ENCODE measurements at regions not wholly inside any gene's neighbourhood (a gene's known extent, or its start where the extent isn't known, plus 50 kb on each side); places are given as distances from the start of the nearest gene placed in this dataset.

DNA sequence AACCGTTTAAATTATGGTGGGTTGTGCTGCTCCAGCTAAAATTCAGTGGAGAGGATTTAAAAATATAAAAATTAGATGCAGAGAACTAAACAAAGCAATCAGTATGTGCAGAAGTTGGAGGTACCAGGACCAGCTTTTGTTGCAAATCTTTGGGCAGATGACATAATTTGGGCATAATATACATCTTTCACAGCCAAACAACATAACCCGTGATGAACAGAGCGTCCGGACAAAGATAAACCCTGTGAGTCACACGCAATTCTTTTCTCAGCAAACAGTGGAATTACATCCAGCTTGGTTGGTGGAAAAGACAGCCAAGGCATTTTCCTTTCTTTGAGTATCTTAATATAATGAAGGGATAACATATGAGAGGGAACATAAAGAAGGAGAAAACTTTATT lies 419.4 kb upstream of the ADAMTS9 start:
- H3K9ac ChIP-seq (ENCODE audit: low read depth in 1 of 3, low read length in 3 of 3), result no peak overlapping the region
- no peaks in the 10 kb centered on the region for H3K4me1 ChIP-seq (ENCODE audit: control insufficient read depth in 3 of 3, insufficient read depth in 3 of 3, low read length in 3 of 3)
- no peaks in the 10 kb centered on the region for H3K36me3 ChIP-seq (ENCODE audit: control insufficient read depth in 3 of 3, insufficient read depth in 3 of 3, low read length in 3 of 3)
- H3K4me3 ChIP-seq (ENCODE audit: low read length in 3 of 3), result no peak overlapping the region
- no peaks in the 10 kb centered on the region for H3K9me3 ChIP-seq (ENCODE audit: control insufficient read depth in 3 of 3, low read length in 3 of 3)
- no peaks in the 10 kb centered on the region for H3K27me3 ChIP-seq (ENCODE audit: control insufficient read depth in 3 of 3, insufficient read depth in 3 of 3, low read length in 3 of 3)
- no peak overlapping the region for H3K27ac ChIP-seq (ENCODE audit: low read depth, low read length)

DNA sequence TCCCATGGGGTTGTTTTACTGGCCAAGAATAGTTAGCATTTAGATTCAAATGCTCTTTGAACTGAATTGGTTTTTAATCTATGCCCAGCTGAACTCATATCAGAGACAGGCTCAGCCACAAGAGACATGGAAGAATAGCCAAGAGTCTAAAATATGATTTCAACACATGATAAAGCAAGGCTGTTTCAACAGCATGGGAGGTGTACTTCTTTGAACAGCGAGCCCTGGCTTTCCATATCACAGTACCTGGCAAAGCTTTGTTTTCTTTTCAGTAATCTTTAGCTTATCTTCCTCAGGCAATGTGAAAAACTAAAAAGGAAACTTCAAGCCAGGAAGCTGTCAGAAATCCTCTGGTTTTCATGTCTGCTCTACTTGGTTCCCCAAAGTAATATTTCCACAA lies 413.6 kb upstream of the ADAMTS9 start:
- Histone ChIP-seq H3K36me3 (ENCODE audit: control insufficient read depth in 3 of 3, insufficient read depth in 3 of 3, low read length in 3 of 3) (no peaks in the 10 kb centered on the region), H3K27me3 (ENCODE audit: control insufficient read depth in 3 of 3, insufficient read depth in 3 of 3, low read length in 3 of 3) (no peaks in the 10 kb centered on the region), H3K4me3 (ENCODE audit: low read length in 3 of 3) (no peak overlapping the region), H3K4me1 (ENCODE audit: control insufficient read depth in 3 of 3, insufficient read depth in 3 of 3, low read length in 3 of 3) (no peaks in the 10 kb centered on the region), H3K27ac (ENCODE audit: low read depth, low read length) (no peak overlapping the region), H3K9ac (ENCODE audit: low read depth in 1 of 3, low read length in 3 of 3) (no peak overlapping the region), H3K9me3 (ENCODE audit: control insufficient read depth in 3 of 3, low read length in 3 of 3) (no peaks in the 10 kb centered on the region)

DNA sequence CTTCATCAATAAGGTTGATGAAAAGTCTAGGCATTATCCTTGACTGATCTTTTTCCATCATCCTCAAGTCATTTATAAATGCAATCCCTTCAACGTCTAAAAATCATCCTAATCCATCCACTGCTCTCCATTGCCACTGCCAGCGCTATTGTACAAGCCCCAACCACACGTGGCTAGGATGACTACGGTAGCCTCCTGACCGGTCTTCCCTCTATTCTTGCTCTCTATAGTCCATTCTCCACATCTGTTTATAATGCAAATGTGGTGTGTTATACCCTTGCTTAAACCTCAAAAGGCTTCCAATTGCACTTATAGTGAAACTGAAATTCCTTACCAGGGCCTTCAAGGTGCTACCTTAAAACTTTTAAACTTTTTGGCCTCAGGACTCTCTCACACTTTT lies 410.6 kb upstream of the ADAMTS9 start:
- no peaks in the 10 kb centered on the region for H3K36me3 ChIP-seq (ENCODE audit: control insufficient read depth in 3 of 3, insufficient read depth in 3 of 3, low read length in 3 of 3)
- no peaks in the 10 kb centered on the region for H3K4me1 ChIP-seq (ENCODE audit: control insufficient read depth in 3 of 3, insufficient read depth in 3 of 3, low read length in 3 of 3)
- no peaks in the 10 kb centered on the region for H3K9me3 ChIP-seq (ENCODE audit: control insufficient read depth in 3 of 3, low read length in 3 of 3)
- H3K4me3 ChIP-seq (ENCODE audit: low read length in 3 of 3), result no peak overlapping the region
- H3K27ac ChIP-seq (ENCODE audit: low read depth, low read length), result no peak overlapping the region
- no peaks in the 10 kb centered on the region for H3K27me3 ChIP-seq (ENCODE audit: control insufficient read depth in 3 of 3, insufficient read depth in 3 of 3, low read length in 3 of 3)
- H3K9ac ChIP-seq (ENCODE audit: low read depth in 1 of 3, low read length in 3 of 3), result no peak overlapping the region

DNA sequence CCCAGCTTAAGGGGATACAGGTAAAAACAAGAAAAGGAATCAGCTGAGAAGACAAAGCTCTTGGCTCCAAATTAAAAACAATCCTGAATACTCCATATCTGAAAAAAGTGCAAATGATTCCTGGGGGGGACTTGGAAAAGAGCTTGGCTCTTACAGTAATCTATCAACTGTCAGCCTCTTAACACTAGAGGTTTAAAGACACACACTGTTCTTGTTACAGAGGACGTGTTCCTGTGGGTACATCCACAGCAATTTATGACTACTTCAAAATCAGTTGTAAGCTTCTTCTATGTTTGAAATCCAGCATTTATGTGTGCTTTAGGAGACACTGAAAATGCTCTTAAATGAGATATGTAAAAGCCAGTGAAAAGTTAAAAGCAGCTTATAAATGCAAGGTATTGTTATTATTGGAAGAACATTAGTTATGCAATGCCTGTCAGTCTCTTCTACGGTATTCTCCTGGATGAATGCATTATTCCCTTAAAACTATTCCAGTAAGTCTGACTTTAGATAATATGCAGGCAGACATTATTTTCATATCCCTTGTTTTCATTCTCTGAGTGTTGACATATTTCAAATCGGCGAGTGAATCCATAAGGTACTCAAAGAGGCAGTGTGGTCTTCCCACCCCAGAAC lies 408.4 kb upstream of the ADAMTS9 start:
- H3K4me1 ChIP-seq (ENCODE audit: control insufficient read depth in 3 of 3, insufficient read depth in 3 of 3, low read length in 3 of 3), result no peaks in the 10 kb centered on the region
- H3K27me3 ChIP-seq (ENCODE audit: control insufficient read depth in 3 of 3, insufficient read depth in 3 of 3, low read length in 3 of 3), result no peaks in the 10 kb centered on the region
- H3K9me3 ChIP-seq (ENCODE audit: control insufficient read depth in 3 of 3, low read length in 3 of 3), result no peaks in the 10 kb centered on the region
- H3K9ac ChIP-seq (ENCODE audit: low read depth in 1 of 3, low read length in 3 of 3), result no peak overlapping the region
- H3K36me3 ChIP-seq (ENCODE audit: control insufficient read depth in 3 of 3, insufficient read depth in 3 of 3, low read length in 3 of 3), result no peaks in the 10 kb centered on the region
- no peak overlapping the region for H3K4me3 ChIP-seq (ENCODE audit: low read length in 3 of 3)
- H3K27ac ChIP-seq (ENCODE audit: low read depth, low read length), result no peak overlapping the region

DNA sequence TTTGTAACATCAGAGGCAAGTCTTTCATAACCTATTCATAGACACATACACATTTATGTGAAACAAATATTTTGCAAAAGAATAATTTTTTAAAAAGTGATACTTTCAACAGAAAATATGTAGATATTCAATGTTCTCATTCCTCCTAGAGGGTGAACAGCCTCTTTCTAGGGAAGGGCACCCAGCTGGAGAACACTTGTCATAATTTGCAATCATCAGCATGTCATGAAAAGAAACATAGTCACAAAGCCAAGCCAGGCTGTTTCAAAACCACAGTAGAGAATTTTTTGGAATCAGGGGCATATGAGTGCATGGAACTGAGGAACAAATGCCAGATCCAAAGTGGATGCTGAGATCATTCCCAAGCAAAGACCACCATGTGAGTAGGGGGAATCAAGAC lies 406.9 kb upstream of the ADAMTS9 start:
- no peak overlapping the region for H3K4me3 ChIP-seq (ENCODE audit: low read length in 3 of 3)
- no peak overlapping the region for H3K9ac ChIP-seq (ENCODE audit: low read depth in 1 of 3, low read length in 3 of 3)
- H3K36me3 ChIP-seq (ENCODE audit: control insufficient read depth in 3 of 3, insufficient read depth in 3 of 3, low read length in 3 of 3), result no peaks in the 10 kb centered on the region
- H3K27me3 ChIP-seq (ENCODE audit: control insufficient read depth in 3 of 3, insufficient read depth in 3 of 3, low read length in 3 of 3), result no peaks in the 10 kb centered on the region
- H3K9me3 ChIP-seq (ENCODE audit: control insufficient read depth in 3 of 3, low read length in 3 of 3), result no peaks in the 10 kb centered on the region
- no peaks in the 10 kb centered on the region for H3K4me1 ChIP-seq (ENCODE audit: control insufficient read depth in 3 of 3, insufficient read depth in 3 of 3, low read length in 3 of 3)
- no peak overlapping the region for H3K27ac ChIP-seq (ENCODE audit: low read depth, low read length)

DNA sequence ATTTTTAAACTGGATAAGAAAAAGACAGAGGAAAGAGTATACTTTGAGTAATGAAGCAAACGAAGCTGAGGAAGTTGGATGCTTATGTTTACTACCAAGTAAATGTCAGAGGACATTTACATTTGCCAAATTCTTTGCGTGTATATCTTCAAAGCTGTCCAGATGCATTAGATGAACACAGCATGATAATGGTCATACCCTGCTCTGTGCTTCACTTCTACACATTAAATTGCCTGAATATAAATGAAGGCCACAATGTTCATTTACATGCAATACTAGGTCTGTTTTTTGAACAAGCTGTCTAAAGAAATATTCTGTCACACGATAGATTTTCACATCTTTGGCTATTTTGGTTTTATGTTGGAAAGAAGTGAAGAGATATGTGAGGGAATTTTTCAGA lies 405.8 kb upstream of the ADAMTS9 start:
- Histone ChIP-seq H3K36me3 (ENCODE audit: control insufficient read depth in 3 of 3, insufficient read depth in 3 of 3, low read length in 3 of 3) (no peaks in the 10 kb centered on the region), H3K27ac (ENCODE audit: low read depth, low read length) (no peak overlapping the region), H3K9ac (ENCODE audit: low read depth in 1 of 3, low read length in 3 of 3) (no peak overlapping the region), H3K27me3 (ENCODE audit: control insufficient read depth in 3 of 3, insufficient read depth in 3 of 3, low read length in 3 of 3) (no peaks in the 10 kb centered on the region), H3K4me1 (ENCODE audit: control insufficient read depth in 3 of 3, insufficient read depth in 3 of 3, low read length in 3 of 3) (no peaks in the 10 kb centered on the region), H3K4me3 (ENCODE audit: low read length in 3 of 3) (no peak overlapping the region), H3K9me3 (ENCODE audit: control insufficient read depth in 3 of 3, low read length in 3 of 3) (no peaks in the 10 kb centered on the region)

DNA sequence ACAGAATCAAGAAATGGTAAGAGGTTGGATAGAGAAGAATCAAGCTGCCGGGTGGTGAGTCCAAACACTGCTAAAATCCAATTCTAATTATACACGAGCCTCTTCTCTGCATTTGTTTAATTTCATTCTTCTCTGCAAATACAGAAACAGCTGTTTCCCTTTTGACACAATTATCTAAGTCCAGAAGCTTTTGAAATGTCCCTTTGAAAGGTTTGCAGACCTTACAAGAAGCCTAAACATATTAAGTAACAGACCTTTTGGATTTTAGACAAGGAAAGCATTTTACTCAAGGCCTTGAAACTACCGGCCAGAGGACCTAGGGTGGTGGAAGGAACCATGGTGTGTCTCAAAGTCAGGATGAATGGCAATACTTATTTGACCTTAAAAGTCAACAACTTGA lies 403.8 kb upstream of the ADAMTS9 start:
- no peaks in the 10 kb centered on the region for H3K9me3 ChIP-seq (ENCODE audit: control insufficient read depth in 3 of 3, low read length in 3 of 3)
- H3K4me1 ChIP-seq (ENCODE audit: control insufficient read depth in 3 of 3, insufficient read depth in 3 of 3, low read length in 3 of 3), result no peaks in the 10 kb centered on the region
- no peaks in the 10 kb centered on the region for H3K27me3 ChIP-seq (ENCODE audit: control insufficient read depth in 3 of 3, insufficient read depth in 3 of 3, low read length in 3 of 3)
- H3K36me3 ChIP-seq (ENCODE audit: control insufficient read depth in 3 of 3, insufficient read depth in 3 of 3, low read length in 3 of 3), result no peaks in the 10 kb centered on the region
- no peak overlapping the region for H3K9ac ChIP-seq (ENCODE audit: low read depth in 1 of 3, low read length in 3 of 3)
- no peak overlapping the region for H3K4me3 ChIP-seq (ENCODE audit: low read length in 3 of 3)
- no peak overlapping the region for H3K27ac ChIP-seq (ENCODE audit: low read depth, low read length)

DNA sequence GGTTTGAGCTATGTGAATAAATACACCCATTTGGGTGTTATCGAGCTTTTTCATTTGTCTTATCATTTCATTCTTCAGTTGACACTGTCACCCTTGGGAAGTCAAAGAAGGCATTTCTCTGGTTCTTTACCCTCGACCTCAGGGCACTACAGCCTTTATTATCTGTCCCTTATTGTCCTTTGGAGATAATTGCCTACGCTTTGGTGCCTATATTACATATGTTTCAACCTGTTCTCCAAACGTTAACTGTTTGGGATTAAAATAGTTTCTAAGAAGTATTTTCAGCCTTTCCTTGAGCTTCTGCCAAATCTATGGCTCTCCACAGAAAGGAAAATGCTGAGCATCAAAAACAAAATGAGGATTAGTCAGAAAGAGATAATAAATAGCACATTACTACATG lies 395.4 kb upstream of the ADAMTS9 start:
- Histone ChIP-seq H3K4me1 (ENCODE audit: control insufficient read depth in 3 of 3, insufficient read depth in 3 of 3, low read length in 3 of 3) (no peaks in the 10 kb centered on the region), H3K27ac (ENCODE audit: low read depth, low read length) (no peak overlapping the region), H3K4me3 (ENCODE audit: low read length in 3 of 3) (no peak overlapping the region), H3K36me3 (ENCODE audit: control insufficient read depth in 3 of 3, insufficient read depth in 3 of 3, low read length in 3 of 3) (no peaks in the 10 kb centered on the region), H3K27me3 (ENCODE audit: control insufficient read depth in 3 of 3, insufficient read depth in 3 of 3, low read length in 3 of 3) (no peaks in the 10 kb centered on the region), H3K9me3 (ENCODE audit: control insufficient read depth in 3 of 3, low read length in 3 of 3) (no peaks in the 10 kb centered on the region), H3K9ac (ENCODE audit: low read depth in 1 of 3, low read length in 3 of 3) (no peak overlapping the region)

DNA sequence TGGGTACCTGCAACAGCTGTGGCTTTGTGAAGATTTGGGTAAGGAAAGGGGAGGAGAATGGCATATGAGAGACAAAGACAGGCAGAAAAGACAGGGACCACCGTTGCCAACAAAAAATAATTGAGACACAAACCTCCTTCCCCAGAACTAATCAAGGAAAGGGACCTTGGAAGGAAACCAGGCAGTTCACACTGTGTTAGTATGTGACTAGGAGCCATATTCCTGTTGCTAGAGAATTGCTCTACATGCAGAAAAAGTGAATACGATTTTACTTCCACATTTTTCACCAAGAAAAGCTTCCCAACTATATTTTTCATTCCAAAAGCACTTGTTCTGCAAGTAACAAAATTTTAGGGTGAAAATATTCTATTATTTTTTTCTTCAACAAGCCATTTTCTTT lies 393.7 kb upstream of the ADAMTS9 start:
- no peaks in the 10 kb centered on the region for H3K4me1 ChIP-seq (ENCODE audit: control insufficient read depth in 3 of 3, insufficient read depth in 3 of 3, low read length in 3 of 3)
- no peak overlapping the region for H3K27ac ChIP-seq (ENCODE audit: low read depth, low read length)
- H3K9me3 ChIP-seq (ENCODE audit: control insufficient read depth in 3 of 3, low read length in 3 of 3), result no peaks in the 10 kb centered on the region
- no peaks in the 10 kb centered on the region for H3K36me3 ChIP-seq (ENCODE audit: control insufficient read depth in 3 of 3, insufficient read depth in 3 of 3, low read length in 3 of 3)
- no peaks in the 10 kb centered on the region for H3K27me3 ChIP-seq (ENCODE audit: control insufficient read depth in 3 of 3, insufficient read depth in 3 of 3, low read length in 3 of 3)
- no peak overlapping the region for H3K4me3 ChIP-seq (ENCODE audit: low read length in 3 of 3)
- no peak overlapping the region for H3K9ac ChIP-seq (ENCODE audit: low read depth in 1 of 3, low read length in 3 of 3)

DNA sequence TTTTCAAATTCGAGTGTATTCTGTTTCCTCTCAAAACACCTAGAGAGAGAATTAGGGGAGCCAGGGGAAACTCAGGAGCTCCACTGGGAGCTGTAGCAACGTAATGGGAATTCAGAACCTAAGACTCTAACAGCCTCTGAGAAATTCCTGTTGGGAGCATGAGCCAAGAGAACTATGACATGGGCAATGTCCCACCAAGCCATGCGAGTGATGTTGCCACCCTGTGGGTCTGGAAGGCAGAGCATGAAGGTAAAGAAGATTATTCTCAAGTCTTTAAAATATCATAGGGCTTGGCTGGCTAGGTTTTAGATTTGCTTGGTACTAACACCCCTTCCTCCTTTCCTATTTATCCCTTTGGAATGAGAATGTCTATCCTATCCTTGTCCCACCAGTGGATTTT lies 392.6 kb upstream of the ADAMTS9 start:
- H3K27me3 ChIP-seq (ENCODE audit: control insufficient read depth in 3 of 3, insufficient read depth in 3 of 3, low read length in 3 of 3), result no peaks in the 10 kb centered on the region
- no peaks in the 10 kb centered on the region for H3K36me3 ChIP-seq (ENCODE audit: control insufficient read depth in 3 of 3, insufficient read depth in 3 of 3, low read length in 3 of 3)
- H3K4me3 ChIP-seq (ENCODE audit: low read length in 3 of 3), result no peak overlapping the region
- H3K9ac ChIP-seq (ENCODE audit: low read depth in 1 of 3, low read length in 3 of 3), result no peak overlapping the region
- no peak overlapping the region for H3K27ac ChIP-seq (ENCODE audit: low read depth, low read length)
- H3K4me1 ChIP-seq (ENCODE audit: control insufficient read depth in 3 of 3, insufficient read depth in 3 of 3, low read length in 3 of 3), result no peaks in the 10 kb centered on the region
- H3K9me3 ChIP-seq (ENCODE audit: control insufficient read depth in 3 of 3, low read length in 3 of 3), result no peaks in the 10 kb centered on the region

DNA sequence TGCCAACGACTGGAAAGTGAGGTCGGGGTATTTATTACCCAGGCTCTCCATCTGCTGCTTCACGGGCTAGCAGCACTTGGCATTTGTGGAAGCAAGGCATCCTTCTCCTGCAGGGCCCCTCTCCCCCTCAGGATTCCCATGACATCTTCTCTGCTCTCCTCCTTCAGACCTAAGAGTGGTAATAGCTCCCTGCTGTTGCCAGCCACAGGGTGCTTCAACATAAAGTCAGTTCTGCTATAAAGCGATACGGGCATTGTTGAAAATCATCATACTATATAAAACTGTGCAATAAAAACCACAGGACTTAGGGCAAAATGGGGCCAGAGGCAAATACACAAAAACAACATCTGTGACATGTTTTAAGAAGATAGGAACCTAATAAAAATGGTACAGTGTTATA lies 391.8 kb upstream of the ADAMTS9 start:
- H3K9me3 ChIP-seq (ENCODE audit: control insufficient read depth in 3 of 3, low read length in 3 of 3), result no peaks in the 10 kb centered on the region
- H3K9ac ChIP-seq (ENCODE audit: low read depth in 1 of 3, low read length in 3 of 3), result no peak overlapping the region
- H3K27me3 ChIP-seq (ENCODE audit: control insufficient read depth in 3 of 3, insufficient read depth in 3 of 3, low read length in 3 of 3), result no peaks in the 10 kb centered on the region
- H3K4me3 ChIP-seq (ENCODE audit: low read length in 3 of 3), result no peak overlapping the region
- H3K27ac ChIP-seq (ENCODE audit: low read depth, low read length), result no peak overlapping the region
- H3K4me1 ChIP-seq (ENCODE audit: control insufficient read depth in 3 of 3, insufficient read depth in 3 of 3, low read length in 3 of 3), result no peaks in the 10 kb centered on the region
- H3K36me3 ChIP-seq (ENCODE audit: control insufficient read depth in 3 of 3, insufficient read depth in 3 of 3, low read length in 3 of 3), result no peaks in the 10 kb centered on the region
